ENCODE measurements at regions not wholly inside any gene's neighbourhood (a gene's known extent, or its start where the extent isn't known, plus 50 kb on each side); places are given as distances from the start of the nearest gene placed in this dataset.

- no peaks in the 10 kb centered on the region; the same call in 1 of the 2 replicates for H3K9me2 ChIP-seq (ENCODE audit: insufficient read depth, low read length)
- no peak for TF ChIP-seq CTCF (conservative IDR thresholded peaks at IDR 0.05; ENCODE audit: low read length)
- TF ChIP-seq EZH2phosphoT487 (IDR thresholded peaks at IDR 0.05; ENCODE audit: borderline replicate concordance, low read depth, low read length) = no peak
- no peak overlapping the region for H2AFZ ChIP-seq (ENCODE audit: low read length)
- H3K79me2 ChIP-seq (ENCODE audit: insufficient read depth, low read depth, low read length) = no peaks in the 10 kb centered on the region
- no peak for DNase-seq (ENCODE audit: low spot score)
- BruUV-seq (replicated peaks) = no TSS peak
- POLR2A ChIA-PET = no interaction called here
- no peak overlapping the region for H3K27ac ChIP-seq (ENCODE audit: low read depth, low read length, poor library complexity, severe bottlenecking)
- H3K4me1 ChIP-seq (ENCODE audit: insufficient read depth, low read length, poor library complexity, severe bottlenecking) = no peaks in the 10 kb centered on the region
- CTCF ChIA-PET (ENCODE audit: unreplicated experiment) = no interaction called here
- H3K4me3 ChIP-seq (ENCODE audit: low read depth, low read length, poor library complexity, severe bottlenecking) = no peak overlapping the region
- no peak overlapping the region for H3K4me2 ChIP-seq (ENCODE audit: low read length)
- H3K9me3 ChIP-seq (ENCODE audit: low read length) = no peaks in the 10 kb centered on the region
- no peaks in the 10 kb centered on the region for H3K36me3 ChIP-seq (ENCODE audit: insufficient read depth, low read length)
- H4K20me1 ChIP-seq (ENCODE audit: insufficient read depth, low read length) = no peaks in the 10 kb centered on the region
- intact Hi-C loops (cut with micrococcal nuclease; ENCODE audit: unreplicated experiment) = no loop called here
Measured at GRCh38 chr2:106745468-106745867, 140.5 kb downstream of the ST6GAL2 start.

- Histone ChIP-seq H3K4me1 (ENCODE audit: insufficient read depth, low read length, poor library complexity, severe bottlenecking) (no peaks in the 10 kb centered on the region), H3K36me3 (ENCODE audit: insufficient read depth, low read length) (no peaks in the 10 kb centered on the region), H3K9me2 (ENCODE audit: insufficient read depth, low read length) (no peaks in the 10 kb centered on the region), H2AFZ (ENCODE audit: low read length) (no peak overlapping the region), H3K4me2 (ENCODE audit: low read length) (no peak overlapping the region), H4K20me1 (ENCODE audit: insufficient read depth, low read length) (no peaks in the 10 kb centered on the region), H3K27ac (ENCODE audit: low read depth, low read length, poor library complexity, severe bottlenecking) (no peak overlapping the region), H3K4me3 (ENCODE audit: low read depth, low read length, poor library complexity, severe bottlenecking) (no peak overlapping the region), H3K79me2 (ENCODE audit: insufficient read depth, low read depth, low read length) (no peaks in the 10 kb centered on the region), H3K9me3 (ENCODE audit: low read length) (no peaks in the 10 kb centered on the region)
- TF ChIP-seq EZH2phosphoT487 (IDR thresholded peaks at IDR 0.05; ENCODE audit: borderline replicate concordance, low read depth, low read length) (no peak), CTCF (conservative IDR thresholded peaks at IDR 0.05; ENCODE audit: low read length) (no peak)
- ChIA-PET CTCF (ENCODE audit: unreplicated experiment) (no interaction called here), POLR2A (no interaction called here)
- BruUV-seq (replicated peaks) = no TSS peak
- intact Hi-C loops (cut with micrococcal nuclease; ENCODE audit: unreplicated experiment) = no loop called here
- DNase-seq (ENCODE audit: low spot score) = no peak
Measured at GRCh38 chr2:106749823-106750222, 136.1 kb downstream of the ST6GAL2 start.

All from OCI-LY7 (cell line).